ENCODE measurements at regions not wholly inside any gene's neighbourhood (a gene's known extent, or its start where the extent isn't known, plus 50 kb on each side); places are given as distances from the start of the nearest gene placed in this dataset.

GRCh38 chr13:99690426-99691174, 189.3 kb downstream of the TM9SF2 start:
- no peak overlapping the region for H3K27ac ChIP-seq
- TF ChIP-seq, protein P1, sequence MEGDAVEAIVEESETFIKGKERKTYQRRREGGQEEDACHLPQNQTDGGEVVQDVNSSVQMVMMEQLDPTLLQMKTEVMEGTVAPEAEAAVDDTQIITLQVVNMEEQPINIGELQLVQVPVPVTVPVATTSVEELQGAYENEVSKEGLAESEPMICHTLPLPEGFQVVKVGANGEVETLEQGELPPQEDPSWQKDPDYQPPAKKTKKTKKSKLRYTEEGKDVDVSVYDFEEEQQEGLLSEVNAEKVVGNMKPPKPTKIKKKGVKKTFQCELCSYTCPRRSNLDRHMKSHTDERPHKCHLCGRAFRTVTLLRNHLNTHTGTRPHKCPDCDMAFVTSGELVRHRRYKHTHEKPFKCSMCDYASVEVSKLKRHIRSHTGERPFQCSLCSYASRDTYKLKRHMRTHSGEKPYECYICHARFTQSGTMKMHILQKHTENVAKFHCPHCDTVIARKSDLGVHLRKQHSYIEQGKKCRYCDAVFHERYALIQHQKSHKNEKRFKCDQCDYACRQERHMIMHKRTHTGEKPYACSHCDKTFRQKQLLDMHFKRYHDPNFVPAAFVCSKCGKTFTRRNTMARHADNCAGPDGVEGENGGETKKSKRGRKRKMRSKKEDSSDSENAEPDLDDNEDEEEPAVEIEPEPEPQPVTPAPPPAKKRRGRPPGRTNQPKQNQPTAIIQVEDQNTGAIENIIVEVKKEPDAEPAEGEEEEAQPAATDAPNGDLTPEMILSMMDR (conservative IDR thresholded peaks at IDR 0.05) = no peak
- TF ChIP-seq ZFX (IDR thresholded peaks at IDR 0.05) = no peak

DNA sequence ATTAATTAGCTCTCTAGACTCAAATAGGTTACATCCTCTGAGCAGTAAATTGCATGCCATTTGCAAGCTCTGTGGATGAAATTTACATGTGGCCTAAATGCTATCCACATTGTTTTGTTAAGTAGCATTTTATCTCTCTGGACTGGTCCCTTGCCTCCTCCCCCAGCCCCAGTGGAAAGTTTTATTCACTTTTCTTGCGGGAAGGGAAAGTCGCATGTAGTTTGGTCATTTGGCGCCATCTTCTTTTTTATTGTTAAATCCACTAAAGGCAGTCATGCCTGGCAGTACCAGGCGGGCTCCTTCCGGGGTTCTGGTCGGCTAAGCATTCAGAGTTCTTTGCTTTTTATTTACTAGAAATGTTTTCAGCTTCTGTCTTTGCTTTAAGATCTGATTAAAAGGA, 188.7 kb downstream of the TM9SF2 start:
- H3K27ac ChIP-seq = no peak overlapping the region
- TF ChIP-seq, protein P1 (conservative IDR thresholded peaks at IDR 0.05) = no peak
- TF ChIP-seq ZFX (IDR thresholded peaks at IDR 0.05) = no peak

GRCh38 chr13:99688776-99689175, 187.5 kb downstream of the TM9SF2 start:
- no peak overlapping the region for H3K27ac ChIP-seq
- TF ChIP-seq, protein P1 (conservative IDR thresholded peaks at IDR 0.05) = no peak
- TF ChIP-seq ZFX (IDR thresholded peaks at IDR 0.05) = no peak

DNA sequence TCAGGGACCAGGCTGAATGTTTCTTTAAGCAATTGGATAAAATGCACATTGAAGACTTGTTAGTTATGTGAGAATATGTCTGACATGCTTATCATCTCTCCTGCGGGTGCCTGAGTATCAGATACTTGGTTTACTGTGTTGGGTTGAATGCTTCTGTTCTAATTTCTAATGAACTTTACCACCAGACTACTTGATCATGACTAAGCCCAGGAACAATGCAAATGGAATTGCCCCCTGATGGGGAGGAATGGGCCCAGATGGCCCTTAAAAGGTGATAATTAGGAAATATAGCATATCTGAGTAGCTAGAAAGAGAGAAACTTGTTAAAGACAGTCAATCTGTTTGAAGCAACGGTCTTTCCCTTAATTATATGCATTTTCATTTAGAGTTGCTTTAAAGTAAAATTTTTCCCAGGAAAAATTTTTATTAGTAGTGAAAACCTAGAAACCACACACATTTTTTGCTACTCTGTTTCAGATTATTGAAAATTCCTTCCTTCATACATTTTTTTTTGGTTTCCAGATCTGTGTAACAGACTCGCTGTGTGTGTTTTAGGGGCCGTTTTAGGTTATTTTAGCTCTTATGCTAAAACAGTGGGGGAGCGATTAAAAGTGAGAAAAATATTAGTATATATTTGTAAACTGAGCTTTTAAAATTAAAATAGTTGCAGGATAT, 186.6 kb downstream of the TM9SF2 start:
- no peak overlapping the region for H3K27ac ChIP-seq
- no peak for TF ChIP-seq ZFX (IDR thresholded peaks at IDR 0.05)
- TF ChIP-seq, protein P1 (conservative IDR thresholded peaks at IDR 0.05) = no peak

DNA sequence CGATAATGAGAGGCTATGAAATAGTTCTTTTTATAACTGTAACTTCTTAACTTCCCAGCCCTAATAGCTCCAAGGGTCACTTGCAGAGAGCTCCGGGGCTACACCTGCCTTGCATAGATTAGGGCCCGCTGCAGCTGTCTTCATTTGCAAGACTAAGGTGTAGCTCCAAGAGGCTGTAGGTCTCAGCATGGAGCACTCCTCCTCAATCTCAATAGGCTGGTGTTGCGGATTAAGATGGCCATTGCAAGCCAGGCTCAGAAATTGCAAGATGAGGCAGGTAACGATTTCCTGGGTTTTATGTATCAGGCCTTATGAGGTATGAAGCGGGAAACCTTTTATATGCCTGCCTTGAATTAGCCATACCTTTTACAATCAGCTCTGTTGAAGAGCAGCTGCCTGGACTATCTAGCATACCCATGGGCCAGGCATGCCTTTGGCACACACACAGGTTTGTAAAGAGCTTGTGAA, 185.7 kb downstream of the TM9SF2 start:
- H3K27ac ChIP-seq = no peak overlapping the region
- TF ChIP-seq, protein P1 (conservative IDR thresholded peaks at IDR 0.05) = no peak
- TF ChIP-seq ZFX (IDR thresholded peaks at IDR 0.05) = no peak

DNA sequence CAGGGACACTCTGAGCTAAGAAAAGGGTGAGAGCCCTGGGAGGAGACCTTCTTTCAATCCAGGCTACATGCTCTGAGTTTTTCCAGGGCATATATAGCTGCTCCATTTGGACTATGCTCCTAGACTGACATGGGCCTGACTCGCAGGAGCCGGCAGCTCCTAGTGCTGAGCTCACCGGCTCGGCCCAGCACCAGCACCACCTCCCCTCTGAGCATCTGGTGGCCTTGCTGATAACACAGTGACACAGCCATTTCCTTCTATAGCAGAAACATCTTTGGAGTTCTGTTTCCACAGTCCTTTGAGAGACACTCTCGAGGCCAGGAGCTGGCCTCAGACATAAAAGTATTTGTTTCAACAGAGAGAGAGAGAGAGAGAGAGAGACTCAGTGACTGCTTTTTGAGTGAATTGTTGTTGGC, 184.9 kb downstream of the TM9SF2 start:
- no peak overlapping the region for H3K27ac ChIP-seq
- TF ChIP-seq ZFX (IDR thresholded peaks at IDR 0.05) = no peak
- TF ChIP-seq, protein P1 (conservative IDR thresholded peaks at IDR 0.05) = no peak

- no peak overlapping the region for H3K27ac ChIP-seq
- TF ChIP-seq, protein P1 (conservative IDR thresholded peaks at IDR 0.05) = no peak
- no peak for TF ChIP-seq ZFX (IDR thresholded peaks at IDR 0.05)
These were observed 180.4 kb downstream of the TM9SF2 start for GRCh38 chr13:99681695-99682094.

Measured in C4-2B (cell line).